ENCODE measurements at regions not wholly inside any gene's neighbourhood (a gene's known extent, or its start where the extent isn't known, plus 50 kb on each side); places are given as distances from the start of the nearest gene placed in this dataset.
"Not testable (repeated sequence)": the region's sequence is repeated elsewhere in the genome, so short reads cannot be mapped to it uniquely, and the experiment has no call there.

GRCh38 chr4:114034189-114034588 lies 54.7 kb upstream of the ARSJ start:
- no peak for DNase-seq (ENCODE audit: low read depth)

GRCh38 chr4:114036426-114036825 lies 57.0 kb upstream of the ARSJ start:
- DNase-seq (ENCODE audit: low read depth): no peak

- no peak for DNase-seq (ENCODE audit: low read depth)
These were observed 57.4 kb upstream of the ARSJ start for GRCh38 chr4:114036864-114037263.

- no peak for DNase-seq (ENCODE audit: low read depth)
These were observed 58.5 kb upstream of the ARSJ start for GRCh38 chr4:114037988-114038387.

GRCh38 chr4:114038762-114039387 lies 59.4 kb upstream of the ARSJ start:
- no peak for DNase-seq (ENCODE audit: low read depth)

GRCh38 chr4:114040319-114041116 lies 61.1 kb upstream of the ARSJ start:
- no peak for DNase-seq (ENCODE audit: low read depth)

- DNase-seq (ENCODE audit: low read depth): no peak
These were observed 61.6 kb upstream of the ARSJ start for GRCh38 chr4:114041117-114041475.

GRCh38 chr4:114043116-114043515 lies 63.7 kb upstream of the ARSJ start:
- DNase-seq (ENCODE audit: low read depth): no peak

- DNase-seq (ENCODE audit: low read depth): not testable (repeated sequence)
These were observed 64.9 kb upstream of the ARSJ start for GRCh38 chr4:114044351-114044750.

GRCh38 chr4:114046331-114046730 lies 66.9 kb upstream of the ARSJ start:
- DNase-seq (ENCODE audit: low read depth): no peak

- DNase-seq (ENCODE audit: low read depth): not testable (repeated sequence)
These were observed 68.7 kb upstream of the ARSJ start for GRCh38 chr4:114048154-114048553.

- DNase-seq (ENCODE audit: low read depth): no peak
These were observed 72.8 kb upstream of the ARSJ start for GRCh38 chr4:114052227-114052626.

- no peak for DNase-seq (ENCODE audit: low read depth)
These were observed 77.2 kb upstream of the ARSJ start for GRCh38 chr4:114056599-114056998.

GRCh38 chr4:114057746-114058145 lies 78.3 kb upstream of the ARSJ start:
- no peak for DNase-seq (ENCODE audit: low read depth)

- DNase-seq (ENCODE audit: low read depth): no peak
These were observed 83.1 kb upstream of the ARSJ start for GRCh38 chr4:114062499-114062898.

GRCh38 chr4:114072781-114073180 lies 93.3 kb upstream of the ARSJ start:
- no peak for DNase-seq (ENCODE audit: low read depth)

GRCh38 chr4:114076899-114077570 lies 97.6 kb upstream of the ARSJ start:
- DNase-seq (ENCODE audit: low read depth): no peak

GRCh38 chr4:114077610-114078009 lies 98.2 kb upstream of the ARSJ start:
- no peak for DNase-seq (ENCODE audit: low read depth)

GRCh38 chr4:114078636-114079035 lies 99.2 kb upstream of the ARSJ start:
- DNase-seq (ENCODE audit: low read depth): no peak

GRCh38 chr4:114081783-114082182 lies 102.3 kb upstream of the ARSJ start:
- DNase-seq (ENCODE audit: low read depth): no peak

GRCh38 chr4:114082348-114082747 lies 102.9 kb upstream of the ARSJ start:
- DNase-seq (ENCODE audit: low read depth): no peak

GRCh38 chr4:114085611-114086345 lies 106.3 kb upstream of the ARSJ start:
- DNase-seq (ENCODE audit: low read depth): no peak

Data from stimulated activated CD8-positive, alpha-beta memory T cell treated with anti-CD3 and anti-CD28 coated beads, Interleukin-15, amount 100 ng/mL, for 1 hour (primary cell).